Upper lobe of right lung (tissue), 1 donor: ENCODE measurements at regions not wholly inside any gene's neighbourhood (a gene's known extent, or its start where the extent isn't known, plus 50 kb on each side); places are given as distances from the start of the nearest gene placed in this dataset.
"Not testable (repeated sequence)": the region's sequence is repeated elsewhere in the genome, so short reads cannot be mapped to it uniquely, and the experiment has no call there.

Source experiments
- ATAC-seq: fragments of 200-7000 bp; cut with Tn5 transposase; one replicate; pipeline ENCODE4 v1.9.1; 2020; ENCODE audit warnings: mild to moderate bottlenecking, moderate library complexity
- DNase-seq: peaks from one replicate; pipeline ENCODE4 v3.0.0-alpha.2; 2020
- H3K27ac ChIP-seq: fragments of 200-600 bp; one replicate; pipeline ENCODE4 v1.8.0; 2022
- H3K27me3 ChIP-seq: fragments of 200-600 bp; one replicate; pipeline ENCODE4 v1.8.0; 2022; ENCODE audit warnings: mild to moderate bottlenecking
- H3K36me3 ChIP-seq: fragments of 200-600 bp; one replicate; pipeline ENCODE4 v1.8.0; 2022
- H3K4me1 ChIP-seq: fragments of 200-600 bp; one replicate; pipeline ENCODE4 v1.8.0; 2022
- H3K4me3 ChIP-seq: fragments of 200-600 bp; one replicate; pipeline ENCODE4 v1.8.0; 2022; ENCODE audit warnings: mild to moderate bottlenecking
- H3K9me3 ChIP-seq: fragments of 200-600 bp; one replicate; pipeline ENCODE4 v1.8.0; 2022
- CTCF ChIP-seq: fragments of 200-600 bp; IDR thresholded peaks from one replicate; pipeline ENCODE4 v1.8.0; 2022; ENCODE audit warnings: antibody characterized with exemption
- intact Hi-C: fragments of 100-400 bp; cut with DNase I; formaldehyde crosslinking; loops from one replicate; pipeline ENCODE4 v1.11.0; 2022
- donor health status: DM: no; HTN: yes; CAD: no; lungs with severe emphysema.

- H3K4me1 ChIP-seq, result no peaks in the 10 kb centered on the region
- DNase-seq (no peak), ATAC-seq (no peak)
- no peak overlapping the region for H3K27ac ChIP-seq
- TF ChIP-seq CTCF, result no peak
- H3K4me3 ChIP-seq, result no peak overlapping the region
- H3K9me3 ChIP-seq, result peaks cover 8% of the 10 kb centered on the region
- H3K27me3 ChIP-seq, result no peaks in the 10 kb centered on the region
- no peaks in the 10 kb centered on the region for H3K36me3 ChIP-seq
- intact Hi-C loops, result no loop called here
Observed at GRCh38 chr5:92283521-92283920, 900.4 kb upstream of the ARRDC3 start.

- ATAC-seq, H3K4me1 ChIP-seq, H3K4me3 ChIP-seq, intact Hi-C loops, H3K9me3 ChIP-seq, H3K36me3 ChIP-seq, DNase-seq, H3K27me3 ChIP-seq, H3K27ac ChIP-seq: not testable (repeated sequence)
Observed at GRCh38 chr5:92271750-92272149, 888.6 kb upstream of the ARRDC3 start.

GRCh38 chr5:92268343-92268742 lies 885.2 kb upstream of the ARRDC3 start:
- Histone ChIP-seq H3K36me3 (no peaks in the 10 kb centered on the region), H3K4me3 (no peak overlapping the region), H3K9me3 (no peaks in the 10 kb centered on the region), H3K27me3 (no peaks in the 10 kb centered on the region), H3K27ac (no peak overlapping the region), H3K4me1 (no peaks in the 10 kb centered on the region)
- no peak for TF ChIP-seq CTCF
- intact Hi-C loops, result no loop called here
- ATAC-seq (peak; percentile 46), DNase-seq (peak; percentile 35)

GRCh38 chr5:92267830-92268229 lies 884.7 kb upstream of the ARRDC3 start:
- no peak for TF ChIP-seq CTCF
- DNase-seq (peak; percentile 31), ATAC-seq (peak; percentile 36)
- intact Hi-C loops, result no loop called here
- Histone ChIP-seq H3K27ac (no peak overlapping the region), H3K4me3 (no peak overlapping the region), H3K9me3 (no peaks in the 10 kb centered on the region), H3K4me1 (no peaks in the 10 kb centered on the region), H3K36me3 (no peaks in the 10 kb centered on the region), H3K27me3 (no peaks in the 10 kb centered on the region)

- Histone ChIP-seq H3K9me3 (no peaks in the 10 kb centered on the region), H3K27ac (no peak overlapping the region), H3K27me3 (no peaks in the 10 kb centered on the region), H3K4me3 (no peak overlapping the region), H3K36me3 (no peaks in the 10 kb centered on the region), H3K4me1 (no peaks in the 10 kb centered on the region)
- DNase-seq (no peak), ATAC-seq (no peak)
- TF ChIP-seq CTCF, result no peak
- intact Hi-C loops, result no loop called here
Observed at GRCh38 chr5:92265804-92266203, 882.7 kb upstream of the ARRDC3 start.

GRCh38 chr5:92255605-92256004 lies 872.5 kb upstream of the ARRDC3 start:
- H3K36me3 ChIP-seq, H3K27ac ChIP-seq, H3K9me3 ChIP-seq, H3K4me3 ChIP-seq, ATAC-seq, DNase-seq, H3K27me3 ChIP-seq, intact Hi-C loops, H3K4me1 ChIP-seq: not testable (repeated sequence)

- intact Hi-C loops, result no loop called here
- ATAC-seq (no peak), DNase-seq (peak; percentile 39)
- Histone ChIP-seq H3K9me3 (no peaks in the 10 kb centered on the region), H3K27me3 (no peaks in the 10 kb centered on the region), H3K4me3 (no peak overlapping the region), H3K36me3 (no peaks in the 10 kb centered on the region), H3K4me1 (no peaks in the 10 kb centered on the region), H3K27ac (no peak overlapping the region)
- no peak for TF ChIP-seq CTCF
Observed at GRCh38 chr5:92248518-92248917, 865.4 kb upstream of the ARRDC3 start.
